ENCODE measurements at regions not wholly inside any gene's neighbourhood (a gene's known extent, or its start where the extent isn't known, plus 50 kb on each side); places are given as distances from the start of the nearest gene placed in this dataset.
"Not testable (repeated sequence)": the region's sequence is repeated elsewhere in the genome, so short reads cannot be mapped to it uniquely, and the experiment has no call there.

GRCh38 chr15:44817797-44818196 is 81.5 kb downstream of the TRIM69 start:
- DNase-seq (ENCODE audit: low spot score); ATAC-seq: not testable (repeated sequence)

GRCh38 chr15:44819331-44819987 is 83.1 kb downstream of the TRIM69 start:
- peak; percentile 85 for DNase-seq (ENCODE audit: low spot score)
- peak; percentile 88 for ATAC-seq

- ATAC-seq; DNase-seq (ENCODE audit: low spot score): not testable (repeated sequence)
Measured at GRCh38 chr15:44820535-44820934, 84.2 kb downstream of the TRIM69 start.

- DNase-seq (ENCODE audit: low spot score) (peak; percentile 65), ATAC-seq (peak; percentile 10)
Measured at GRCh38 chr15:44820967-44821366, 84.6 kb downstream of the TRIM69 start.

GRCh38 chr15:44824277-44825145 is 88.2 kb downstream of the TRIM69 start:
- ATAC-seq (peak; percentile 78), DNase-seq (ENCODE audit: low spot score) (peak; percentile 61)

- DNase-seq (ENCODE audit: low spot score) = not testable (repeated sequence)
- ATAC-seq = peak; percentile 38
Measured at GRCh38 chr15:44826583-44826982, 90.3 kb downstream of the TRIM69 start.

- DNase-seq (ENCODE audit: low spot score); ATAC-seq: not testable (repeated sequence)
Measured at GRCh38 chr15:44828229-44828914, 92.0 kb downstream of the TRIM69 start.

- not testable (repeated sequence) for DNase-seq (ENCODE audit: low spot score); ATAC-seq
Measured at GRCh38 chr15:44829150-44829549, 92.8 kb downstream of the TRIM69 start.

GRCh38 chr15:44830692-44831408 is 94.5 kb downstream of the TRIM69 start:
- not testable (repeated sequence) for DNase-seq (ENCODE audit: low spot score); ATAC-seq

- not testable (repeated sequence) for ATAC-seq; DNase-seq (ENCODE audit: low spot score)
Measured at GRCh38 chr15:44831409-44831741, 95.0 kb downstream of the TRIM69 start.

GRCh38 chr15:44832133-44832532 is 95.8 kb downstream of the TRIM69 start:
- ATAC-seq; DNase-seq (ENCODE audit: low spot score): not testable (repeated sequence)

GRCh38 chr15:44833081-44833480 is 96.8 kb downstream of the TRIM69 start:
- DNase-seq (ENCODE audit: low spot score) (peak; percentile 83), ATAC-seq (peak; percentile 50)

GRCh38 chr15:44833761-44834160 is 97.4 kb downstream of the TRIM69 start:
- not testable (repeated sequence) for ATAC-seq; DNase-seq (ENCODE audit: low spot score)

GRCh38 chr15:44835082-44835481 is 98.8 kb downstream of the TRIM69 start:
- not testable (repeated sequence) for ATAC-seq

GRCh38 chr15:44836094-44836493 is 99.8 kb downstream of the TRIM69 start:
- DNase-seq (ENCODE audit: low spot score) (no peak), ATAC-seq (peak; percentile 66)

More at GRCh38 chr15:44835082-44835481, 98.8 kb downstream of the TRIM69 start:
- not testable (repeated sequence) for DNase-seq (ENCODE audit: low spot score)

GRCh38 chr15:44838929-44839328 is 102.6 kb downstream of the TRIM69 start:
- not testable (repeated sequence) for ATAC-seq; DNase-seq (ENCODE audit: low spot score)

- DNase-seq (ENCODE audit: low spot score); ATAC-seq: not testable (repeated sequence)
Measured at GRCh38 chr15:44841762-44842161, 105.4 kb downstream of the TRIM69 start.

- not testable (repeated sequence) for ATAC-seq
Measured at GRCh38 chr15:44842883-44843282, 106.6 kb downstream of the TRIM69 start.

GRCh38 chr15:44844936-44845335 is 108.6 kb downstream of the TRIM69 start:
- not testable (repeated sequence) for ATAC-seq; DNase-seq (ENCODE audit: low spot score)

More at GRCh38 chr15:44842883-44843282, 106.6 kb downstream of the TRIM69 start:
- not testable (repeated sequence) for DNase-seq (ENCODE audit: low spot score)

- DNase-seq (ENCODE audit: low spot score); ATAC-seq: not testable (repeated sequence)
Measured at GRCh38 chr15:44846156-44846555, 109.8 kb downstream of the TRIM69 start.

Data from left lobe of liver (tissue), 2 donors.